ENCODE measurements at regions not wholly inside any gene's neighbourhood (a gene's known extent, or its start where the extent isn't known, plus 50 kb on each side); places are given as distances from the start of the nearest gene placed in this dataset.
"Not testable (repeated sequence)": the region's sequence is repeated elsewhere in the genome, so short reads cannot be mapped to it uniquely, and the experiment has no call there.

DNA sequence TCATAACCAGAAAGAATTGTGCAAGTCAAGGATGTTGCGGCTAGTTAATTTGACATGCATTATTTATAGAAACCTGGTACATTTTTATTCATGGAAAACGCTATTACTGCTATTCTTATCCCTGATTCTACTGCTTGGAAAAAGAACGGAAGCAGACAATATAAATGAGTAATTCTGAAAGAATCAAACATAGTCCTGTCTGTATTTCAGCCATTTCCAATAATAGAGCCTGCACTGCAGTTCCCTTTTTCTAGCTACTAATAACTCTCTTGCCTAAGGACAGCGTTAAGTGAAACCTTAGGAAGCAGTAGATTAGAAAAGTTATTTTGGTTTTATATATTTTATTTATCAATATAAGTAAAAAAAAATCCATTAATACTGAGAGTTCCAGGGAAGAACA lies 414.9 kb downstream of the CYLC2 start:
- DNase-seq: no peak

DNA sequence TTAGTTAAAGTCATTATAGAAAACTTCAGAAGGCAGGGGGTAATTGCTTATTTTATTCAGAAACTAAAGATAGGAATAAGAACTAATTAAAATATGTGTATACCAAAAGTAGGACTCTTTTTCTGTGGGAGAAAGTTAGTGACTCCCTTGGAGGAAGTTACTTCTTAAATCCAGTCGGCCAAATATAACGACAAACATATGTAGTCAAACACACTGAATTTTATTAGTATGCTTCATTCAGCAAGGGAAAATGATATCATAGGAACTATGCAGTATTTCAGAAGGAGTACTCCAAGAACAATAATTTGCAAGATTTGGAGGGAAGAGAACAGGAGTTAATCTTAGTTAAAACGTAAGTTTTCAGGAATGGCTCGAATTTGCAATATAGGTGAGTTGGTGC lies 432.6 kb downstream of the CYLC2 start:
- DNase-seq: no peak

GRCh38 chr9:103430469-103430868 lies 435.3 kb downstream of the CYLC2 start:
- no peak for DNase-seq

GRCh38 chr9:103431809-103432208 lies 436.7 kb downstream of the CYLC2 start:
- no peak for DNase-seq

DNA sequence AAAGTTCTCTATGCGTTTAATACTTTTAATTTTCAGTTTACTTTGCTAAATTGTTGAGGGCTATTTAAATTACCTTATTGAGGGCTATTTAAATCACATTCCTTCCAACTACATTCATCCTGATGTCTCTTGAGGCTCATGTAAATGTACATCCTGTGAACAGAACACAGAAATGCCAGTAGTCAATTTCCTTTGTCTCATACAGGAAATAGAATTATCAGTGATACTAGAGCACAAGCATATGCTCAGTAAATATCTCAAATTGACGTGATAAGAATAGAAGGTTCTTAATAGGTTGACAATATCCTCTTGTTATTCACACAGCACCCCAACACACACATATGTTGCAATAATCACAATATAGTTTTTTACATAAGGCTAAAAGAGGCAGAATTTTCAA lies 449.0 kb downstream of the CYLC2 start:
- no peak for DNase-seq

DNA sequence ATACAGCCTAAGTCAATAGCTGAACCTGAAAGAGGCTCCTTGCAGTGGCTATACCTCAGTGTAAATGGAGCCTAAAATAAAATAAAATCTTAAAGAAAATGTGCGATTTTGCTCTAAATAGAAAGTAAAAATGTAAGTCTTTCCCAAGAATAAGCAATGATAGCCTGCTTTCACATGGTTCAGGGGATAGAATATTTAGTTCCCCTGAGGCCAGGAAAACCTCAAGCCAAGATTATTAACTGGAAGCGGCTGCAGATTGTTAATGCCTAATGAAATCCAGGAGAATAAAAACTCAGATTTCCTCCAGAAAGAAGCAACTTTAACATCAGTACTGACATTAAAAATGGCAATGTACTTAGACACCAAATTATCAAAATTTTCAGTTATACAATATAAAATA lies 463.7 kb downstream of the CYLC2 start:
- no peak for DNase-seq

DNA sequence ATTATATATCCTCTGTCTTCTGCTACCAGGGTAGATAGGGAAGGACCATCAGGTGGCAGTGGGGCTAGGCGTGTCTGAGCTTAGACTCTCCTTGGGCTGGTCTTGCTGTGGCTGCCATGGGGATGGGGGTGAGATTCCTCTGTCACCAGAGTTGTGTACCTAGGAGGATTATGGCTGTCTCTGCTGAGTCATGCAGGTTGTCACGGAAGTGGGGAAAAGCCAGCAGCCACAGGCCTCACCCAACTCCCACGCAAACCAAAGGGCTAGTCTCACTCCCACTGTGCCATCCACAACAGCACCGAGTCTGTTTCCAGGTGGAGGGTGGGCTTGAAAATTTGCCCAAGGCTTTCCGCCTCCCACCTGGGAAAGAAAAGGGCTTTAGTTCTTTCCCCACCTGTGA lies 476.1 kb downstream of the CYLC2 start:
- no peak for DNase-seq

- DNase-seq: no peak
Observed at GRCh38 chr9:103474156-103474555, 479.0 kb downstream of the CYLC2 start.

GRCh38 chr9:103483471-103484096 lies 488.5 kb downstream of the CYLC2 start:
- DNase-seq: no peak

- no peak for DNase-seq
Observed at GRCh38 chr9:103485138-103485537, 490.0 kb downstream of the CYLC2 start.

GRCh38 chr9:103514767-103515166 lies 519.6 kb downstream of the CYLC2 start:
- no peak for DNase-seq

DNA sequence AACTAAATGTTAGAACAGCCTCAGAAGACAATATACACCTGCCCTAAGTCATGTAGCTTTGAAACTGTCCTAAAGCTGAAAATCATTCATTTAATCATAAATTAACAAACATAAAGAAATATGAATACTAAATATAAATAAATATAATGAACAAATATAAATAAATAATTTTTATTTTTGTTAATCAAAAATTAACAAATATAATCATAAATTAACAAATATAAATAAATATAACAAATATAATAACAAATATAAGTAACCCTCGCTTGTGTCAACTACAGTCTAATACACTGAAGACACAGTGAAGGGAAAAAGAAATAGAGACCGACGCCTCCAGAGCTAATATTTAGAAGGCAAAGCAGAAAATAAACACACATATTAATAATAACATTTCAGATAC lies 527.3 kb downstream of the CYLC2 start:
- DNase-seq: no peak

- no peak for DNase-seq
Observed at GRCh38 chr9:103530934-103531333, 535.8 kb downstream of the CYLC2 start.

DNA sequence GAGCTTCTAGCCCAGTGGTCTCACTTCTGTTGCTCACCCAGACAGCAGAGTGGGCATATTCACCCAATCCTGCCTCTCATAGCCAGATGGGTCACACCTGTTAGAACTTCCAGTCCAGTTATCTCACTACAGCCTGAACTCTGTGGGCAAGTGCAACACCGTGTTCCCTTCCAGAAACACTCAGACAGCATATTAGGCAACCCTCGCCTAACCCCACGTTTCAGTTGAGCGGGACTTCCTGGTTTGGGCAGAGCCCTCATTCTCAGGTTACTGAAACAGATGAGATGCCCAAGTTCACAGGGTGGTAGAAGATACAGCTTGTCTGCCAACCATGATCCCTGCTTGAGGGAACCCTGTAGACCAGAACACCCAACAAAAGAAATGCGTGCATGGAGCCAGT lies 538.2 kb downstream of the CYLC2 start:
- DNase-seq: no peak

DNA sequence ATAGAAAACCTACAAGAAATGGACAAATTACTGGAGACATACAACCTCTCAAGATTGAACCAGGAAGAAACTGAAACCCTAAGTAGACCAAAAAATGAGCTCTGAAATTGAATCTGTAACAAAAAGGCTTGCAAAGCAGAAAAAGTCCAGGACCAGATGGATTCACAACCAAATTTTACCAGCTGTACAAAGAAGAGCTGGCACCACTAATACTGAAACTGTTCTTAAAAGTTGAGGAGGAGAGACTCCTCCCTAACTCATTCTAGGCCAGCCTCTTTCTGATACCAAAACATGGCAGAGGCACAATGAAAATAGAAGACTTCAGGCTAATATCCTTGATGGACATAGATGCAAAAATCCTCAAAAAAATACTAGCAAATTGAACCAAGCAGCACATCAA lies 542.3 kb downstream of the CYLC2 start:
- no peak for DNase-seq

- DNase-seq: no peak
Observed at GRCh38 chr9:103545260-103545659, 548.8 kb upstream of the SMC2 start.

GRCh38 chr9:103552712-103553111 lies 541.4 kb upstream of the SMC2 start:
- no peak for DNase-seq

GRCh38 chr9:103574056-103574455 lies 520.1 kb upstream of the SMC2 start:
- no peak for DNase-seq

- no peak for DNase-seq
Observed at GRCh38 chr9:103586721-103587120, 507.4 kb upstream of the SMC2 start.

GRCh38 chr9:103601287-103601686 lies 492.8 kb upstream of the SMC2 start:
- no peak for DNase-seq

DNA sequence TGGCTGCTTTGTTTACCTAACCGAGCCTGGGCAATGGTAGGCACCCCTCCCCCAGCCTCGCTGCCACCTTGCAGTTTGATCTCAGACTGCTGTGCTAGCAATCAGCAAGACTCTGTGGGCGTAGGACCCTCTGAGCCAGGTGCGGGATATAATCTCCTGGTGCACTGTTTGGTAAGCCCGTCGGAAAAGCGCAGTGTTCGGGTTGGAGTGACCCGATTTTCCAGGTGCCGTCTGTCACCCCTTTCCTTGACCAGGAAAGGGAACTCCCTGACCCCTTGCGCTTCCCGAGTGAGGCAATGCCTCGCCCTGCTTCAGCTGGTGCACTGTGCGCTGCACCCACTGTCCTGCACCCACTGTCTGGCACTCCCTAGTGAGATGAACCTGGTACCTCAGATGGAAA lies 482.2 kb upstream of the SMC2 start:
- DNase-seq: not testable (repeated sequence)

DNA sequence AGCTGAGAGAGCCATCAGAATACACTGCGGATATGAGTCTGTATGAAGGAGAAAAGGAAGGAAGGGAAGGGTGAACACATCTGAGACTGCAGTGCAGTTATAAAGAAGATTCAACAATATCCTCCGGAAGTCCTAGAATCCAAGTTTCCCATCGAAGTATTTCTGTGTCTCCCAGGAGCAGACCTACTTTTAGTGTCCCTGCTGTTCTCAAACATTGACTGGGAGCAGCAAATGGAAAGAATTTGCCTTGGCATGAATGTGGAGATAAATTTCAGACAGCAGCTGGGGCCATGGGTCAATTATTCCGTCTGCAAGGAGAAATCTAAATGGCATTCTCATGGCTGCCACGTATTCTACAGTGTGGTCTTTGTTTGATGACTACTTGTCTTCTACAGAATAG lies 478.1 kb upstream of the SMC2 start:
- no peak for DNase-seq

DNA sequence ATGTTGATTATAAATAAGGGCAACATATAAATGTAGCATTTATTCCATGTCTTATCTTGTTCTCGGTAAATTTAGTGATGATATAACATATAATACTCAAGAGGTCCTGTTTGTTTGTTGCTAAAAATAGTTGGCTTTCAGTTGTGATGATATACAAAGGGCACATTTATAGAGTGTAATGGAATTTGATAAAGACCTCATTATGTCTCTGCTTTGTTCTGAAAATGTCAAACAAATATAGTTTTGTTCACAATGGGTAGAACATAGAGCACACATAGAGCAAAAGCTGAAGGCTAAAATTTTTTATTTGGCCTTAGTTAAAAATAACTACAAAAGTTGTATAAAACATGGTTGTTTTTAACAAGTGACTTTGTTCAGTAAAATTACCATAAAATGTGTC lies 477.1 kb upstream of the SMC2 start:
- DNase-seq: no peak

GRCh38 chr9:103625161-103625804 lies 468.8 kb upstream of the SMC2 start:
- DNase-seq: no peak

DNA sequence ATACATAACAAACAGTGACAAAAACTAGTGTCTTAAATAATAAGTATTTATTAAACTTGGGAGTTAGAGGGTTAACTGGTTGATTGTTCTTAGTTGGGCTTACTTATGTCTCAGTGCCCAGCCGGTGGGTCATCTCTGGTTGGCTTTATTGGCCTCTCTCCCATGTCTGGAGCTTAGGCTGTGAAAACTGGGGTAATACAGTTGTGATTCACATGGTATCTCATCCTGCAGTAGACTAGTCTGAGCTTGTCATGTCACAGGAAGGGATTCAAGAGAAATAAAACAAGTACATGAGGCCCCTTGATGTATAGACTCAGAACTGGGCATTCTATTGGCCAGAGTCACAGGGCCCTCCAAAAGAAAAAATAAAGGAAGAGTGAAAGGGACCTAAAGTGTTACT lies 466.4 kb upstream of the SMC2 start:
- no peak for DNase-seq
